GM12865 (cell line): ENCODE measurements at regions not wholly inside any gene's neighbourhood (a gene's known extent, or its start where the extent isn't known, plus 50 kb on each side); places are given as distances from the start of the nearest gene placed in this dataset.
A peak's percentile ranks its signal among the peaks of the same experiment; 100 is the strongest.

Experiments used
- DNase-seq: peaks from one replicate; pipeline ENCODE4 v3.0.0; 2010; ENCODE audit warnings: low read depth
- H3K4me3 ChIP-seq: 2 replicates; pipeline ENCODE4 v1.5.1; 2011; ENCODE audit warnings: mild to moderate bottlenecking, low read depth, low read length, control low read depth
- TF ChIP-seq, protein P1 (sequence below): IDR thresholded peaks from 2 replicates; pipeline ENCODE4 v1.5.1; 2011; ENCODE audit warnings: low read length, control low read depth, low read depth, inconsistent platforms; ENCODE audit not compliant: insufficient read depth; ENCODE audit errors: missing control alignments

- TF ChIP-seq, protein P1, sequence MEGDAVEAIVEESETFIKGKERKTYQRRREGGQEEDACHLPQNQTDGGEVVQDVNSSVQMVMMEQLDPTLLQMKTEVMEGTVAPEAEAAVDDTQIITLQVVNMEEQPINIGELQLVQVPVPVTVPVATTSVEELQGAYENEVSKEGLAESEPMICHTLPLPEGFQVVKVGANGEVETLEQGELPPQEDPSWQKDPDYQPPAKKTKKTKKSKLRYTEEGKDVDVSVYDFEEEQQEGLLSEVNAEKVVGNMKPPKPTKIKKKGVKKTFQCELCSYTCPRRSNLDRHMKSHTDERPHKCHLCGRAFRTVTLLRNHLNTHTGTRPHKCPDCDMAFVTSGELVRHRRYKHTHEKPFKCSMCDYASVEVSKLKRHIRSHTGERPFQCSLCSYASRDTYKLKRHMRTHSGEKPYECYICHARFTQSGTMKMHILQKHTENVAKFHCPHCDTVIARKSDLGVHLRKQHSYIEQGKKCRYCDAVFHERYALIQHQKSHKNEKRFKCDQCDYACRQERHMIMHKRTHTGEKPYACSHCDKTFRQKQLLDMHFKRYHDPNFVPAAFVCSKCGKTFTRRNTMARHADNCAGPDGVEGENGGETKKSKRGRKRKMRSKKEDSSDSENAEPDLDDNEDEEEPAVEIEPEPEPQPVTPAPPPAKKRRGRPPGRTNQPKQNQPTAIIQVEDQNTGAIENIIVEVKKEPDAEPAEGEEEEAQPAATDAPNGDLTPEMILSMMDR: no peak
Measured at GRCh38 chr7:131691454-131692130, 135.2 kb upstream of the PODXL start.

GRCh38 chr7:131690441-131690840 is 134.0 kb upstream of the PODXL start:
- no peak overlapping the region for H3K4me3 ChIP-seq
- DNase-seq: no peak
- TF ChIP-seq, protein P1: no peak

More at GRCh38 chr7:131691454-131692130, 135.2 kb upstream of the PODXL start:
- H3K4me3 ChIP-seq: no peak overlapping the region
- no peak for DNase-seq

GRCh38 chr7:131689662-131690234 is 133.3 kb upstream of the PODXL start:
- TF ChIP-seq, protein P1: no peak
- no peak for DNase-seq
- H3K4me3 ChIP-seq: no peak overlapping the region

DNA sequence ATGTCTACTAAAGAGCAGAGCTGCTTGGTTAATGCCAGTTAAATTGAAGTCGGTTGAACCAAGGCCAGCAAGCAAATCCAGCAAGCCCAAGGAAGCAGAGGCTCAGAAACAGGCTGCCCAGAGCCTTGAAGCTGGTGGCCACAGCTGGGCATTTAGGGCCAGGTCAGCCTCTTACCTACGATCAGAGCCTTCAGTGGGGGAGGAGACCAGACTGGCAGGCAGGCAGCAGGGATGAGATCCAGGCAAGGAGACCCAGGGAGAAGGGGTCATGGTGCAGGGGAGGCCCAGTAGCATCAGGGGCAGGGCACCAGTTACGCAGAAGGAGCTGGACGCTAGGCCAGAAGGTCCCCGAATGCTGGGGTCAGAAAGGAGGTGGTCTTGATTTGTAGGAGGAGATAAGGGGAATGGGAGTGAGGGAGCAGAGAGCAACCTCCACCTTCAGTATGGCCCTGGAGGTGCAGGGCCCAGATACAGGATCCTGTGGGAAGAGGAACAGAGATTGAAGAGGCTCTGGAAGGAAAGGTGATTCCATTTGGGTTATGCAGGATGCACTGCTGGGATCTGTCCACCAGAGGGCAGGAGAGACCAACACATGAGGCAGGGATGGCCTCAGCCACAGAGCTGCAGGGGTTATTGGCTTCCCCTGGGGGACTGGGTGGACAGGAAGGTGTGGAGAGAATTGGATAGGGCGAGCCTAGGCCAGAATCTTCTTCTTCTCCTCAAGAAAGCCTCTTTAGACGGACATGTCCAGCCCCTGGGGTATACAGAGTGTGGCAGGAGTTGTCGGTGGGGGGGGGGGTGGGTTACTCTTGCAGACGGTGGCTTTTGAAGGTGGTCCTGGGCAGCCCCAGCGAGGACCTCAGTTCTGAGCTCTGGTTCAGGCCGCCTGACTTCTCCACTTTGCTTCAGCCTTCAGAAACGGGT is 132.6 kb upstream of the PODXL start:
- no peak overlapping the region for H3K4me3 ChIP-seq
- DNase-seq: peak; percentile 63
- TF ChIP-seq, protein P1: peak; percentile 96

DNA sequence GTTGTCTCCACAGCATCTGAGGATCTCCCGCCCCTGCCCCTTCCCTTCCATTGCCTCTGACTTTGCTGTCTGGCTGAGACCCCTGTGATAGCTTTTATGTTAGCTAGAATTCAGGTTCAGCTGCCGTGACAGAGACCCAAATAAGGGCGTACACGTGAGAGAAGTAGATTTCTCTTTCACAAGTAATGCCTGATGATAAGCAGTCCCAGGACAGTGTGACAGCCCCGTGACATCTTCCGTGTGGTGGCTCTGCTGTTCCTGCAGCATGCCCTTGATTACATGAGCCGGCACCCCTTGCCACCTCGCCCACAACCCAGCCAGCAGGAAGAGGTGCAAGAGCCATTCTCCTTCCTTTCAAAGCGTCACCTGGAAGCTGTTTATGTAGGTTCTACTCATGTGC is 130.9 kb upstream of the PODXL start:
- TF ChIP-seq, protein P1: no peak
- no peak overlapping the region for H3K4me3 ChIP-seq
- no peak for DNase-seq

DNA sequence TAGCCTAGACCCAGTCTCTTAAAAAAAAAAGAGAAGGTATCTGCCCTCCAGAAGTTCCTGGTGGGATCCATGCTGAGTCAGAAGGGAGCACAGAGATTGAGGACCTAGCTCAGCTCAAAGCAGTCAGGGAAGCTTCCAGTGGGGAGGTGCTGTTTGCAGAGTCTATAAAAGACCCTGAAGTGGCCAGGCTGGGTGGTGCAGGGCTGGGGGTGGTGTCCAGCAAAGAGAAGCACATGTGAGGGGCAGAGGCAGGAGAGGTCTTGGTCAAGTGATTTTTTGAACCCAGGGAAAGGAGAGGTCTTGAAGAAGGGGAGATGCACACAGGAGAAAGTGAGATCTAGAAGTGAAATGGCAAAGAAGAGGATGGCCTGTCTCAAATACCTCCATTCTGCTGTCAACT is 130.4 kb upstream of the PODXL start:
- TF ChIP-seq, protein P1: no peak

More for the DNA sequence above, 130.4 kb upstream of the PODXL start:
- no peak for DNase-seq
- no peak overlapping the region for H3K4me3 ChIP-seq
